H9 (cell line): ENCODE measurements at regions not wholly inside any gene's neighbourhood (a gene's known extent, or its start where the extent isn't known, plus 50 kb on each side); places are given as distances from the start of the nearest gene placed in this dataset.

Experiments
- DNase-seq: peaks from one replicate; pipeline ENCODE4 v3.0.0-alpha.2; 2017
- H2AFZ ChIP-seq: one replicate; pipeline ENCODE4 v1.6.1; 2013; ENCODE audit warnings: mild to moderate bottlenecking, low read length, control low read depth, moderate library complexity
- H2AK5ac ChIP-seq: 2 replicates; pipeline ENCODE4 v1.6.1; 2013; ENCODE audit warnings: low read length, control low read depth, mixed read lengths; ENCODE audit not compliant: insufficient read length
- H2BK120ac ChIP-seq: one replicate; pipeline ENCODE4 v1.6.1; 2013; ENCODE audit warnings: low read depth, mild to moderate bottlenecking, low read length, control low read depth, inconsistent platforms; ENCODE audit not compliant: poor library complexity, severe bottlenecking
- H2BK12ac ChIP-seq: 2 replicates; pipeline ENCODE4 v1.6.1; 2013; ENCODE audit warnings: low read length, control low read depth, mixed read lengths, low read depth; ENCODE audit not compliant: insufficient read length
- H2BK15ac ChIP-seq: 2 replicates; pipeline ENCODE4 v1.6.1; 2013; ENCODE audit warnings: low read depth, low read length, control low read depth
- H2BK20ac ChIP-seq: one replicate; pipeline ENCODE4 v1.6.1; 2013; ENCODE audit warnings: low read depth, mild to moderate bottlenecking, low read length, control low read depth, inconsistent platforms; ENCODE audit not compliant: poor library complexity, severe bottlenecking
- H2BK5ac ChIP-seq: 2 replicates; pipeline ENCODE4 v1.6.1; 2013; ENCODE audit warnings: low read length, control low read depth, mixed read lengths; ENCODE audit not compliant: insufficient read length
- H3K14ac ChIP-seq: 2 replicates; pipeline ENCODE4 v1.6.1; 2013; ENCODE audit warnings: low read length, control low read depth; ENCODE audit not compliant: insufficient read depth
- H3K18ac ChIP-seq: 2 replicates; pipeline ENCODE4 v1.6.1; 2013; ENCODE audit warnings: low read depth, mild to moderate bottlenecking, mixed read lengths, low read length, control low read depth; ENCODE audit not compliant: insufficient read length
- H3K23ac ChIP-seq: 2 replicates; pipeline ENCODE4 v1.6.1; 2013; ENCODE audit warnings: low read length, control low read depth, mixed read lengths, low read depth; ENCODE audit not compliant: insufficient read length
- H3K23me2 ChIP-seq: 2 replicates; pipeline ENCODE4 v1.6.1; 2013; ENCODE audit warnings: low read depth, mild to moderate bottlenecking, mixed read lengths, low read length, control low read depth; ENCODE audit not compliant: insufficient read length, poor library complexity, severe bottlenecking
- H3K27ac ChIP-seq: 2 replicates; pipeline ENCODE4 v1.5.1; 2013; ENCODE audit warnings: low read length, control low read depth, mixed read lengths, low read depth; ENCODE audit not compliant: insufficient read length
- H3K27me3 ChIP-seq: 2 replicates; pipeline ENCODE4 v1.6.1; 2013; ENCODE audit warnings: low read length, control low read depth, inconsistent platforms; ENCODE audit not compliant: insufficient read depth
- H3K4ac ChIP-seq: 2 replicates; pipeline ENCODE4 v1.6.1; 2013; ENCODE audit warnings: low read depth, mild to moderate bottlenecking, control low read depth, inconsistent platforms, low read length, moderate library complexity
- H3K4me1 ChIP-seq: 2 replicates; pipeline ENCODE4 v1.6.1; 2013; ENCODE audit warnings: low read length, control low read depth, inconsistent platforms; ENCODE audit not compliant: insufficient read depth
- H3K4me2 ChIP-seq: 2 replicates; pipeline ENCODE4 v1.6.1; 2013; ENCODE audit warnings: low read length, control low read depth, mixed read lengths; ENCODE audit not compliant: insufficient read length, insufficient read depth
- H3K56ac ChIP-seq: 2 replicates; pipeline ENCODE4 v1.6.1; 2013; ENCODE audit warnings: low read depth, mild to moderate bottlenecking, mixed read lengths, low read length, control low read depth; ENCODE audit not compliant: insufficient read length
- H3K79me1 ChIP-seq: 2 replicates; pipeline ENCODE4 v1.6.1; 2013; ENCODE audit warnings: low read depth, mild to moderate bottlenecking, moderate library complexity, low read length, control low read depth, inconsistent platforms; ENCODE audit not compliant: insufficient read depth, poor library complexity, severe bottlenecking
- H3K79me2 ChIP-seq: 2 replicates; pipeline ENCODE4 v1.6.1; 2013; ENCODE audit warnings: low read length, control low read depth, inconsistent platforms; ENCODE audit not compliant: insufficient read depth
- H3K9ac ChIP-seq: 2 replicates; pipeline ENCODE4 v1.6.1; 2013; ENCODE audit warnings: low read length, control low read depth, mixed read lengths; ENCODE audit not compliant: insufficient read length; ENCODE audit errors: extremely low read depth
- H3K9me3 ChIP-seq: one replicate; pipeline ENCODE4 v1.6.1; 2013; ENCODE audit warnings: low read depth, low read length, inconsistent platforms; ENCODE audit not compliant: control insufficient read depth
- H3T11ph ChIP-seq: one replicate; pipeline ENCODE4 v1.6.1; 2013; ENCODE audit warnings: mild to moderate bottlenecking, low read length, control low read depth, inconsistent platforms
- H4K20me1 ChIP-seq: one replicate; pipeline ENCODE4 v1.6.1; 2013; ENCODE audit not compliant: control insufficient read depth, insufficient read length, insufficient read depth
- H4K5ac ChIP-seq: 2 replicates; pipeline ENCODE4 v1.6.1; 2013; ENCODE audit warnings: low read depth, mild to moderate bottlenecking, mixed read lengths, low read length, control low read depth; ENCODE audit not compliant: insufficient read length
- H4K8ac ChIP-seq: replicated peaks from 2 replicates; pipeline ENCODE4 v1.6.1; 2013; ENCODE audit warnings: low read length, control low read depth, mixed read lengths, low read depth; ENCODE audit not compliant: insufficient read length
- H4K91ac ChIP-seq: 2 replicates; pipeline ENCODE4 v1.6.1; 2013; ENCODE audit warnings: low read depth, mild to moderate bottlenecking, moderate library complexity, mixed read lengths, low read length, control low read depth; ENCODE audit not compliant: insufficient read length
- H3K27ac Mint-ChIP-seq, 3 experiments: 2 replicates in 2 of 3; 3 replicates in 1 of 3; pipeline ENCODE4 v1.8.0; 2020 to 2021; ENCODE audit warnings: mixed read lengths in 3 of 3, mild to moderate bottlenecking in 1 of 3, moderate library complexity in 1 of 3
- H3K27me3 Mint-ChIP-seq: 2 replicates; pipeline ENCODE4 v1.8.0; 2021; ENCODE audit warnings: low read depth, mild to moderate bottlenecking, moderate library complexity, mixed read lengths
- H3K36me3 Mint-ChIP-seq, 3 experiments: 2 replicates in 2 of 3; 3 replicates in 1 of 3; pipeline ENCODE4 v1.8.0; 2020 to 2021; ENCODE audit warnings: low read depth in 3 of 3, mixed read lengths in 3 of 3; ENCODE audit not compliant: insufficient read depth in 1 of 3
- H3K4me1 Mint-ChIP-seq, 2 experiments: 2 replicates each; pipeline ENCODE4 v1.8.0; 2020; ENCODE audit warnings: mixed read lengths in 2 of 2
- H3K4me3 Mint-ChIP-seq, 2 experiments: 2 replicates in 1 of 2; 3 replicates in 1 of 2; pipeline ENCODE4 v1.8.0; 2020 to 2021; ENCODE audit warnings: mild to moderate bottlenecking in 2 of 2, mixed read lengths in 2 of 2, moderate library complexity in 1 of 2
- H3K9me3 Mint-ChIP-seq, 2 experiments: 2 replicates in 1 of 2; 3 replicates in 1 of 2; pipeline ENCODE4 v1.8.0; 2020; ENCODE audit warnings: mild to moderate bottlenecking in 2 of 2, mixed read lengths in 2 of 2, moderate library complexity in 1 of 2
- CTCF ChIP-seq: fragments of 200-600 bp; sonication (generic); conservative IDR thresholded peaks from 3 replicates; pipeline ENCODE4 v1.8.0; 2021; ENCODE audit warnings: antibody characterized with exemption, mild to moderate bottlenecking
- WGBS: extraction: QIAGEN DNeasy Blood & Tissue Kit; methylation state at CpG from one replicate; pipeline ENCODE4 v1.1.7; 2013; ENCODE audit warnings: missing lambda C conversion rate, low lambda C conversion rate, mixed read lengths; ENCODE audit not compliant: insufficient read length; ENCODE audit errors: extremely low coverage; 5-methylcytosine and 5-hydroxymethylcytosine counted together

GRCh38 chr16:65936096-65936495 lies 430.4 kb upstream of the CDH5 start:
- H3K9me3 Mint-ChIP-seq: peaks cover 0 to 4% of the 10 kb centered on the region in 2 experiments; a peak in 4 of 5 replicates

More at GRCh38 chr16:65936096-65936495, 430.4 kb upstream of the CDH5 start:
- Histone ChIP-seq H3K18ac (no peak overlapping the region), H3K4me2 (no peak overlapping the region), H3K56ac (no peak overlapping the region), H4K8ac (no peak overlapping the region), H3K79me2 (no peaks in the 10 kb centered on the region), H3K14ac (no peak overlapping the region), H3K4ac (no peak overlapping the region), H4K5ac (no peak overlapping the region), H3K27ac (no peak overlapping the region), H2BK12ac (no peak overlapping the region), H3K9ac (no peak overlapping the region), H3K9me3 (no peaks in the 10 kb centered on the region), H2BK20ac (no peak overlapping the region), H3K27me3 (no peaks in the 10 kb centered on the region), H2AK5ac (no peak overlapping the region), H4K91ac (no peak overlapping the region), H2BK5ac (no peak overlapping the region), H3T11ph (no peak overlapping the region), H2BK120ac (no peak overlapping the region), H4K20me1 (no peaks in the 10 kb centered on the region), H2BK15ac (no peak overlapping the region), H3K79me1 (no peaks in the 10 kb centered on the region), H3K23me2 (no peaks in the 10 kb centered on the region), H3K4me1 (no peaks in the 10 kb centered on the region), H2AFZ (no peak overlapping the region), H3K23ac (no peak overlapping the region)
- DNase-seq: no peak
- TF ChIP-seq CTCF: no peak
- WGBS: no CpG with 5 or more reads among the region's 2 CpGs
- Mint-ChIP-seq H3K4me1 (no peaks in the 10 kb centered on the region), H3K4me3 (no peak overlapping the region), H3K27me3 (no peaks in the 10 kb centered on the region), H3K27ac (no peak overlapping the region), H3K36me3 (no peaks in the 10 kb centered on the region; a peak in 3 of 7 replicates)
